ENCODE measurements at regions not wholly inside any gene's neighbourhood (a gene's known extent, or its start where the extent isn't known, plus 50 kb on each side); places are given as distances from the start of the nearest gene placed in this dataset.
"Not testable (repeated sequence)": the region's sequence is repeated elsewhere in the genome, so short reads cannot be mapped to it uniquely, and the experiment has no call there.

- H3K36me3 Mint-ChIP-seq (ENCODE audit: insufficient read depth); H3K9me3 Mint-ChIP-seq; H3K27ac Mint-ChIP-seq; H3K27me3 Mint-ChIP-seq; H3K4me1 Mint-ChIP-seq (ENCODE audit: low read depth in 2 of 2); ATAC-seq (replicated peaks); H3K4me3 Mint-ChIP-seq; DNase-seq: not testable (repeated sequence)
Measured at GRCh38 chr16:32039919-32040318, 166.3 kb downstream of the ZNF267 start.

- DNase-seq; H3K27me3 Mint-ChIP-seq; H3K27ac Mint-ChIP-seq; ATAC-seq (replicated peaks); H3K4me3 Mint-ChIP-seq; H3K9me3 Mint-ChIP-seq; H3K36me3 Mint-ChIP-seq (ENCODE audit: insufficient read depth); H3K4me1 Mint-ChIP-seq (ENCODE audit: low read depth in 2 of 2): not testable (repeated sequence)
Measured at GRCh38 chr16:32066016-32066651, 187.0 kb upstream of the TP53TG3D start.

- H3K27me3 Mint-ChIP-seq; H3K9me3 Mint-ChIP-seq; H3K27ac Mint-ChIP-seq; DNase-seq; H3K4me3 Mint-ChIP-seq; ATAC-seq (replicated peaks); H3K36me3 Mint-ChIP-seq (ENCODE audit: insufficient read depth); H3K4me1 Mint-ChIP-seq (ENCODE audit: low read depth in 2 of 2): not testable (repeated sequence)
Measured at GRCh38 chr16:32071586-32071985, 181.5 kb upstream of the TP53TG3D start.

- H3K4me1 Mint-ChIP-seq (ENCODE audit: low read depth in 2 of 2); ATAC-seq (replicated peaks); H3K27me3 Mint-ChIP-seq; H3K4me3 Mint-ChIP-seq; H3K9me3 Mint-ChIP-seq; DNase-seq; H3K27ac Mint-ChIP-seq: not testable (repeated sequence)
- peaks cover 13% of the 10 kb centered on the region for H3K36me3 Mint-ChIP-seq (ENCODE audit: insufficient read depth)
Measured at GRCh38 chr16:32083891-32084290, 169.2 kb upstream of the TP53TG3D start.

GRCh38 chr16:32084656-32085401 is 168.3 kb upstream of the TP53TG3D start:
- not testable (repeated sequence) for H3K4me1 Mint-ChIP-seq (ENCODE audit: low read depth in 2 of 2); H3K9me3 Mint-ChIP-seq; H3K27me3 Mint-ChIP-seq
- DNase-seq, result peak; percentile 5 to 11 (median 6)
- Mint-ChIP-seq H3K36me3 (ENCODE audit: insufficient read depth) (peaks cover 13% of the 10 kb centered on the region), H3K4me3 (peak overlapping the region; percentile 75 to 77), H3K27ac (peak overlapping the region in 1 of 2 donors; percentile 62)
- ATAC-seq (replicated peaks), result peak; percentile 47

- peaks cover 13% of the 10 kb centered on the region for H3K36me3 Mint-ChIP-seq (ENCODE audit: insufficient read depth)
- H3K4me1 Mint-ChIP-seq (ENCODE audit: low read depth in 2 of 2); H3K27me3 Mint-ChIP-seq; H3K9me3 Mint-ChIP-seq: not testable (repeated sequence)
- peak overlapping the region; percentile 75 to 77 for H3K4me3 Mint-ChIP-seq
- peak; percentile 17 to 35 (median 21) for DNase-seq
- peak overlapping the region in 1 of 2 donors; percentile 62 for H3K27ac Mint-ChIP-seq
- peak; percentile 52 for ATAC-seq (replicated peaks)
Measured at GRCh38 chr16:32085438-32086141, 167.5 kb upstream of the TP53TG3D start.

- H3K27me3 Mint-ChIP-seq; DNase-seq; H3K4me1 Mint-ChIP-seq (ENCODE audit: low read depth in 2 of 2); ATAC-seq (replicated peaks); H3K9me3 Mint-ChIP-seq; H3K36me3 Mint-ChIP-seq (ENCODE audit: insufficient read depth); H3K27ac Mint-ChIP-seq; H3K4me3 Mint-ChIP-seq: not testable (repeated sequence)
Measured at GRCh38 chr16:32115562-32115961, 137.5 kb upstream of the TP53TG3D start.

GRCh38 chr16:32116080-32116479 is 137.0 kb upstream of the TP53TG3D start:
- no peaks in the 10 kb centered on the region for H3K27me3 Mint-ChIP-seq
- H3K4me1 Mint-ChIP-seq (ENCODE audit: low read depth in 2 of 2), result peaks cover 0 to 2% of the 10 kb centered on the region in 2 donors
- peaks cover 4% of the 10 kb centered on the region for H3K36me3 Mint-ChIP-seq (ENCODE audit: insufficient read depth)
- H3K9me3 Mint-ChIP-seq, result no peaks in the 10 kb centered on the region
- H3K4me3 Mint-ChIP-seq, result peak overlapping the region; percentile 78 to 81
- H3K27ac Mint-ChIP-seq, result no peak overlapping the region
- DNase-seq (no peak), ATAC-seq (replicated peaks) (no peak)

- not testable (repeated sequence) for H3K27me3 Mint-ChIP-seq; ATAC-seq (replicated peaks); H3K27ac Mint-ChIP-seq; H3K4me1 Mint-ChIP-seq (ENCODE audit: low read depth in 2 of 2); H3K9me3 Mint-ChIP-seq; DNase-seq; H3K36me3 Mint-ChIP-seq (ENCODE audit: insufficient read depth)
- peak overlapping the region; percentile 78 to 81 for H3K4me3 Mint-ChIP-seq
Measured at GRCh38 chr16:32116533-32116932, 136.6 kb upstream of the TP53TG3D start.

GRCh38 chr16:32120372-32120771 is 132.7 kb upstream of the TP53TG3D start:
- not testable (repeated sequence) for H3K4me3 Mint-ChIP-seq; H3K36me3 Mint-ChIP-seq (ENCODE audit: insufficient read depth)

GRCh38 chr16:32120779-32121178 is 132.3 kb upstream of the TP53TG3D start:
- H3K4me3 Mint-ChIP-seq; H3K36me3 Mint-ChIP-seq (ENCODE audit: insufficient read depth); ATAC-seq (replicated peaks); H3K4me1 Mint-ChIP-seq (ENCODE audit: low read depth in 2 of 2); H3K27ac Mint-ChIP-seq; DNase-seq; H3K27me3 Mint-ChIP-seq; H3K9me3 Mint-ChIP-seq: not testable (repeated sequence)

More at GRCh38 chr16:32120372-32120771, 132.7 kb upstream of the TP53TG3D start:
- not testable (repeated sequence) for H3K27me3 Mint-ChIP-seq; H3K27ac Mint-ChIP-seq; H3K4me1 Mint-ChIP-seq (ENCODE audit: low read depth in 2 of 2); H3K9me3 Mint-ChIP-seq; ATAC-seq (replicated peaks); DNase-seq

GRCh38 chr16:32121273-32121900 is 131.7 kb upstream of the TP53TG3D start:
- ATAC-seq (replicated peaks); H3K36me3 Mint-ChIP-seq (ENCODE audit: insufficient read depth); H3K4me1 Mint-ChIP-seq (ENCODE audit: low read depth in 2 of 2); H3K27ac Mint-ChIP-seq; H3K9me3 Mint-ChIP-seq; DNase-seq; H3K4me3 Mint-ChIP-seq; H3K27me3 Mint-ChIP-seq: not testable (repeated sequence)

- not testable (repeated sequence) for H3K9me3 Mint-ChIP-seq; H3K36me3 Mint-ChIP-seq (ENCODE audit: insufficient read depth); H3K27ac Mint-ChIP-seq; DNase-seq; H3K4me1 Mint-ChIP-seq (ENCODE audit: low read depth in 2 of 2); ATAC-seq (replicated peaks); H3K27me3 Mint-ChIP-seq; H3K4me3 Mint-ChIP-seq
Measured at GRCh38 chr16:32152434-32152833, 100.7 kb upstream of the TP53TG3D start.
